ENCODE measurements at regions not wholly inside any gene's neighbourhood (a gene's known extent, or its start where the extent isn't known, plus 50 kb on each side); places are given as distances from the start of the nearest gene placed in this dataset.
"Not testable (repeated sequence)": the region's sequence is repeated elsewhere in the genome, so short reads cannot be mapped to it uniquely, and the experiment has no call there.

- intact Hi-C loops (cut with DNase I) = loop anchor here (10.0 kb wide), 1 partner anchor 567 kb away; no protein-coding TSS in a partner anchor
- ATAC-seq = no peak
- no peak for DNase-seq (ENCODE audit: missing footprints)
These were observed 410.0 kb upstream of the NR3C2 start for GRCh38 chr4:148852092-148852699.

- intact Hi-C loops (cut with DNase I) = loop anchor here (10.0 kb wide), 1 partner anchor 566 kb away; no protein-coding TSS in a partner anchor
- ATAC-seq (no peak), DNase-seq (ENCODE audit: missing footprints) (no peak)
These were observed 408.2 kb upstream of the NR3C2 start for GRCh38 chr4:148850257-148850995.

- ATAC-seq (no peak), DNase-seq (ENCODE audit: missing footprints) (no peak)
- intact Hi-C loops (cut with DNase I) = no loop called here
These were observed 407.4 kb upstream of the NR3C2 start for GRCh38 chr4:148849581-148849980.

- intact Hi-C loops (cut with DNase I) = no loop called here
- DNase-seq (ENCODE audit: missing footprints) = no peak
- ATAC-seq = no peak
These were observed 405.5 kb upstream of the NR3C2 start for GRCh38 chr4:148847544-148848255.

- intact Hi-C loops (cut with DNase I) = no loop called here
- DNase-seq (ENCODE audit: missing footprints) = no peak
- ATAC-seq = no peak
These were observed 403.4 kb upstream of the NR3C2 start for GRCh38 chr4:148845609-148846008.

GRCh38 chr4:148843625-148844024, 401.4 kb upstream of the NR3C2 start:
- intact Hi-C loops (cut with DNase I) = no loop called here
- DNase-seq (ENCODE audit: missing footprints) = no peak

GRCh38 chr4:148842843-148843242, 400.6 kb upstream of the NR3C2 start:
- ATAC-seq (no peak), DNase-seq (ENCODE audit: missing footprints) (no peak)
- intact Hi-C loops (cut with DNase I) = no loop called here

More at GRCh38 chr4:148843625-148844024, 401.4 kb upstream of the NR3C2 start:
- ATAC-seq = no peak

GRCh38 chr4:148837571-148837970, 395.4 kb upstream of the NR3C2 start:
- DNase-seq (ENCODE audit: missing footprints); ATAC-seq; intact Hi-C loops (cut with DNase I): not testable (repeated sequence)

GRCh38 chr4:148834804-148835631, 392.8 kb upstream of the NR3C2 start:
- intact Hi-C loops (cut with DNase I) = no loop called here
- ATAC-seq (peak; percentile 39), DNase-seq (ENCODE audit: missing footprints) (no peak)

GRCh38 chr4:148831945-148832344, 389.7 kb upstream of the NR3C2 start:
- intact Hi-C loops (cut with DNase I) = no loop called here
- DNase-seq (ENCODE audit: missing footprints) = no peak
- ATAC-seq = no peak

GRCh38 chr4:148828291-148828690, 386.1 kb upstream of the NR3C2 start:
- no peak for ATAC-seq

GRCh38 chr4:148827781-148828180, 385.6 kb upstream of the NR3C2 start:
- ATAC-seq (no peak), DNase-seq (ENCODE audit: missing footprints) (no peak)
- intact Hi-C loops (cut with DNase I) = no loop called here

More at GRCh38 chr4:148828291-148828690, 386.1 kb upstream of the NR3C2 start:
- intact Hi-C loops (cut with DNase I) = no loop called here
- no peak for DNase-seq (ENCODE audit: missing footprints)

GRCh38 chr4:148823419-148823769, 381.2 kb upstream of the NR3C2 start:
- DNase-seq (ENCODE audit: missing footprints) = no peak
- ATAC-seq = no peak
- intact Hi-C loops (cut with DNase I) = no loop called here

GRCh38 chr4:148822572-148823418, 380.6 kb upstream of the NR3C2 start:
- intact Hi-C loops (cut with DNase I) = no loop called here
- no peak for DNase-seq (ENCODE audit: missing footprints)
- no peak for ATAC-seq

GRCh38 chr4:148814030-148814429, 371.8 kb upstream of the NR3C2 start:
- intact Hi-C loops (cut with DNase I) = no loop called here
- DNase-seq (ENCODE audit: missing footprints) (no peak), ATAC-seq (no peak)

GRCh38 chr4:148813289-148813688, 371.1 kb upstream of the NR3C2 start:
- no peak for ATAC-seq
- intact Hi-C loops (cut with DNase I) = no loop called here
- DNase-seq (ENCODE audit: missing footprints) = no peak

GRCh38 chr4:148812101-148812500, 369.9 kb upstream of the NR3C2 start:
- no peak for DNase-seq (ENCODE audit: missing footprints)
- ATAC-seq = no peak
- intact Hi-C loops (cut with DNase I) = no loop called here

GRCh38 chr4:148810461-148810860, 368.2 kb upstream of the NR3C2 start:
- no peak for DNase-seq (ENCODE audit: missing footprints)
- no peak for ATAC-seq
- intact Hi-C loops (cut with DNase I) = no loop called here

Measured in Right ventricle myocardium inferior (tissue), 1 donor.